Fibroblast of the aortic adventitia (primary cell): ENCODE measurements at regions not wholly inside any gene's neighbourhood (a gene's known extent, or its start where the extent isn't known, plus 50 kb on each side); places are given as distances from the start of the nearest gene placed in this dataset.

Experiments used
- DNase-seq: peaks from one replicate; pipeline ENCODE4 v3.0.0-alpha.2; 2010; ENCODE audit warnings: low read depth
- H3K4me3 ChIP-seq: 2 replicates; pipeline ENCODE4 v1.5.1; 2011; ENCODE audit warnings: low read depth, mild to moderate bottlenecking, control low read depth, low read length, moderate library complexity
- CTCF ChIP-seq: IDR thresholded peaks from 2 replicates; pipeline ENCODE4 v1.5.1; 2011; ENCODE audit warnings: mild to moderate bottlenecking, low read length, control low read depth, inconsistent platforms; ENCODE audit not compliant: insufficient read depth

DNA sequence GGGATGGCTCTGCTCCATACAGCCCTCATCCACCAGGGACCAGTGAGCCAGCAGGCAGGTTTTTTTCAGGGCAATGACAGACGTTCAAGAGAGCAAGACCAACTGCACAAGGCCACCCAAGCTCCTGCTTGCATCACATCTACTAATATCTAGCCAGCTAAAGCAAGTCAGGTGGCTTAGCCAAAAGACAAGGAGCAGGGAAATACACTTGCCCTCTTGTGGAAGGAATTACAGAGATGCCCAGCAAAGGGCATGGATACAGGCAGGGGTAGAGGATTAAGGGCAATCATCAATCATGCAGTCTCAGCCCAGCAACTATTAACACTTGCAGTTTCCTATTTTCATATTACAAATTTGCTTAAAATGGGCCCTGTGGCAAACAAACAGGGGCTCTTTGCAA lies 81.5 kb upstream of the NTRK3 start:
- peak; percentile 13 for TF ChIP-seq CTCF
- DNase-seq: peak; percentile 20
- no peak overlapping the region for H3K4me3 ChIP-seq

DNA sequence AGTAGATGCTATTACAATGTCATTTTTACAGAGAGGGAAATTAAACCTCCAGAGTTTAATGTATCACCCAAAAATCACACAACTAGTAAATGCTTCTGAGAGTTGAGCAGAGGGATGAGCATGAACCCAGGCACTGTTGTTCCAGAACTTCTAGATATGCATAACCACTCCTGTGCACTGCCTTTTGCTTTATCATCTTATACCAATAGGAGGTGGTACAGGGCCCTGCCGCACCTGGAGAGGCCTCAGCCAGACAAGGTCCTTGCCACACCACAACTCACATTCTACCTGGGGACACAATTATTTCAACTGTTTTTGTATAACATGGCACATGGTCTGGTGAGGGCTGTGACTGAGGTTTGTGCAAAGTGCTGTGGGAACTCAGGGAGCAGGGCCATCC lies 78.5 kb upstream of the NTRK3 start:
- no peak for TF ChIP-seq CTCF
- DNase-seq: no peak
- H3K4me3 ChIP-seq: no peak overlapping the region

DNA sequence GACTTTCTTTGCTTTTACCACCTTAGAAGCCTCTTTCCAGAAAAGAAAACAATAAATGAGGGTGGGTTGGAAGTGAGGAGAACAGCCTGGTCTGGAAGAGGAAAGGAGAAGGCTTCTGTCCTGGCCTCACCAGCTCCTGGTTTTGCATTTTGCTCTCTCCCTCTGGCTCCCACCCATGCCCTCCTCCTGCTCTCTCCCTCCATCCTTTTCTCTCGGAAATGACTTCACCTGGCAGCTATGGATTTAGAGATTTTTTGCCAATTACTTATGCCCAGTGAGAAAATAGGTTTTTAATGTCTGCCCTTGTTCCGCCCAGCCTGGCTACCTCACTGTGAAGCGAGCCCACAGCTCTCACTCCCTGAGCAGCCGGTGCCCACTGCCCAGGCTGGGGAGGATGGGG lies 77.9 kb upstream of the NTRK3 start:
- DNase-seq: peak; percentile 70
- no peak for TF ChIP-seq CTCF
- no peak overlapping the region for H3K4me3 ChIP-seq

DNA sequence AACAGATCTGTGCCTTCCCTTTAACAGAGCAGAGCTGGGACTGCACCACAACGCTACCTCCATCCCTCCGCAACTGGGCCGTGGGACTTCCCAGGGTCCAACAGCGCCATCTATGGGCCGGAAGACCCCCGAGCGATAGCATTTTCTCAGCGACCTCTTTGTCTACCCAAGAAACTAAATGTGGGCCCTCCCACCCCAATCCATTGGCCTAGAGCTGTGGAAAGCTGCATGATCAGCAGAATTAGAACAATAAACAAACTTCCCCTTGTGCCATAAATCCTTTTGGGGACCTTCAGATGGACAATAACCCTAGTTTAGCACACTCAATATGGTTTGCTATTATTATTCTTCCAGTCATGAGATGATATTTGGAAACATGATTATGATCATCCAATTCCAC lies 74.8 kb upstream of the NTRK3 start:
- H3K4me3 ChIP-seq: no peak overlapping the region
- peak; percentile 31 for DNase-seq
- TF ChIP-seq CTCF: peak; percentile 48

DNA sequence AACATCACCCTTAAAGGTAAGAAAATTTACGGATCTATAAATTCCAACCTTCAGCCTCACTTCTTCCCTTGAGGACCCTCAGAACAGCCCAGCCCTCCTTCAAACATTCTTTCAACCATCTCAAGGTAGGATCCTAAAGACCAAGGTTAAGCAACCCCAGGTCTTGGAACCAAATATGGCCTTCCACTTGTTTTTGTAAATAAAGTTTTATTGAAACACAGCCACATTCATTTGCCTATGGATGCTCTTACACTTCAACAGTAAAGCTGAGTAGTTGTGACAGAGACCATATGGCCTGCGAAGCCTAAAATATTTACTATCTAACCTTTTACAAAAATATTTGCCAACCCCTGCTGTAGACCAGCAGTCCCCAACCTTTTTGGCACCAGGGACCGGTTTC lies 70.4 kb upstream of the NTRK3 start:
- H3K4me3 ChIP-seq: no peak overlapping the region
- no peak for TF ChIP-seq CTCF
- no peak for DNase-seq

- TF ChIP-seq CTCF: no peak
- no peak for DNase-seq
- H3K4me3 ChIP-seq: no peak overlapping the region
Observed at GRCh38 chr15:88324741-88325065, 68.2 kb upstream of the NTRK3 start.

- no peak for TF ChIP-seq CTCF
- H3K4me3 ChIP-seq: no peak overlapping the region
- DNase-seq: peak; percentile 43
Observed at GRCh38 chr15:88323976-88324740, 67.6 kb upstream of the NTRK3 start.
